ENCODE measurements at regions not wholly inside any gene's neighbourhood (a gene's known extent, or its start where the extent isn't known, plus 50 kb on each side); places are given as distances from the start of the nearest gene placed in this dataset.

DNA sequence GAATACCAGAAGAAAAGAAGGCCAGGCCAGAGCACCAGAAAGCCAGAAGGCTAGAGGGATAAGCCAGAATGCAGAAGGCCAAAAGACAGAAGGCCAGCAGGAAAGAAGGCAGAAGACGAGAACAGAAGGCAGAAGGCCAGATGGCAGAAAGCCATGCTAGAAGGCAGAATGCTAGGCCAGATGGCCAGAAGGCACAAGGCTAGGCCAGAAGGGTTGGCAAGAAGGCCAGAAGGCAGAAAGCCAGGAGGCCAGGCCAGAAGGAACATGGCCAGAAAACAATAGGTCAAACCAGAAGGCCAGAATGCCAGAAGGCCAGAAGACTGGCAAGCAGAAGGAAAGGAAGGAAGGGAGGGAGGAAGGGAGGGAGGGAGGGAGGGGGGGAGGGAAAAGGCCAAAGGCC, 188.8 kb downstream of the TUBA3C start:
- H3K79me2 ChIP-seq (ENCODE audit: low read length): no peaks in the 10 kb centered on the region
- no peaks in the 10 kb centered on the region for H3K27me3 ChIP-seq (replicated peaks; ENCODE audit: insufficient read depth, low read length)
- H3K9ac ChIP-seq (ENCODE audit: low read length): no peak overlapping the region
- H3K9me2 ChIP-seq (replicated peaks; ENCODE audit: insufficient read depth, low read length): no peaks in the 10 kb centered on the region
- TF ChIP-seq EZH2phosphoT487 (IDR thresholded peaks at IDR 0.05; ENCODE audit: low read length) (no peak), EZH2 (optimal IDR thresholded peaks at IDR 0.05; ENCODE audit: low read depth, low read length) (no peak)
- TF ChIP-seq, protein P1, sequence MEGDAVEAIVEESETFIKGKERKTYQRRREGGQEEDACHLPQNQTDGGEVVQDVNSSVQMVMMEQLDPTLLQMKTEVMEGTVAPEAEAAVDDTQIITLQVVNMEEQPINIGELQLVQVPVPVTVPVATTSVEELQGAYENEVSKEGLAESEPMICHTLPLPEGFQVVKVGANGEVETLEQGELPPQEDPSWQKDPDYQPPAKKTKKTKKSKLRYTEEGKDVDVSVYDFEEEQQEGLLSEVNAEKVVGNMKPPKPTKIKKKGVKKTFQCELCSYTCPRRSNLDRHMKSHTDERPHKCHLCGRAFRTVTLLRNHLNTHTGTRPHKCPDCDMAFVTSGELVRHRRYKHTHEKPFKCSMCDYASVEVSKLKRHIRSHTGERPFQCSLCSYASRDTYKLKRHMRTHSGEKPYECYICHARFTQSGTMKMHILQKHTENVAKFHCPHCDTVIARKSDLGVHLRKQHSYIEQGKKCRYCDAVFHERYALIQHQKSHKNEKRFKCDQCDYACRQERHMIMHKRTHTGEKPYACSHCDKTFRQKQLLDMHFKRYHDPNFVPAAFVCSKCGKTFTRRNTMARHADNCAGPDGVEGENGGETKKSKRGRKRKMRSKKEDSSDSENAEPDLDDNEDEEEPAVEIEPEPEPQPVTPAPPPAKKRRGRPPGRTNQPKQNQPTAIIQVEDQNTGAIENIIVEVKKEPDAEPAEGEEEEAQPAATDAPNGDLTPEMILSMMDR (IDR thresholded peaks at IDR 0.05; ENCODE audit: low read length): no peak
- H3K4me1 ChIP-seq (ENCODE audit: low read length): no peaks in the 10 kb centered on the region
- H4K20me1 ChIP-seq (ENCODE audit: insufficient read depth, low read length): no peaks in the 10 kb centered on the region
- no peak for DNase-seq
- no peak overlapping the region for H3K4me2 ChIP-seq (ENCODE audit: low read depth, low read length)
- no peak overlapping the region for H2AFZ ChIP-seq (ENCODE audit: low read length)
- no peaks in the 10 kb centered on the region for H3K9me3 ChIP-seq (replicated peaks; ENCODE audit: insufficient read depth, low read length)
- H3K4me3 ChIP-seq (ENCODE audit: low read length): no peak overlapping the region
- no peaks in the 10 kb centered on the region for H3K36me3 ChIP-seq (replicated peaks; ENCODE audit: insufficient read depth, low read length)
- no peaks in the 10 kb centered on the region for H3F3A ChIP-seq (ENCODE audit: insufficient read depth, low read length)
- H3K27ac ChIP-seq (ENCODE audit: low read length): no peak overlapping the region

DNA sequence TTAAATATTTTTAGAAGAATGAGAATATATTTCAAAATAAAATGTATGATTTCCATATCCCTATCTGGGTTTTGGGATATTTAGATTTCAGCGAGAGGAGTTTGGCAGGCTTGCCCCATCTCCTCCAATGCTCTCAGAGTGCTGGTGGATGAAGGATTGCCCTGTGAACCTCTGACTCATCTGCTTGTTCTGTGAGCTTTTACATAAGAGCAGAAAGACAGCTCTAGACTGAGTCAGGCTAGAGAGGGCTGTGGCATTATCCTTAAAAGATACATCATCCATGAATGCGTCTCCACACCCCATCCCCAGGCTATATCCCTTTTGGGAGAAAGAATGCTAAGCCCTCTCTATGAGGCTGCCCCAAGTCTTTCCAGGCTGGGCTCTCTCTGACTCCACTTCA, 190.6 kb downstream of the TUBA3C start:
- Histone ChIP-seq H3K9ac (ENCODE audit: low read length) (no peak overlapping the region), H3K9me2 (replicated peaks; ENCODE audit: insufficient read depth, low read length) (no peaks in the 10 kb centered on the region), H3K36me3 (replicated peaks; ENCODE audit: insufficient read depth, low read length) (no peaks in the 10 kb centered on the region), H3F3A (ENCODE audit: insufficient read depth, low read length) (no peaks in the 10 kb centered on the region), H3K27ac (ENCODE audit: low read length) (no peak overlapping the region), H4K20me1 (ENCODE audit: insufficient read depth, low read length) (no peaks in the 10 kb centered on the region), H3K4me1 (ENCODE audit: low read length) (no peaks in the 10 kb centered on the region), H3K27me3 (replicated peaks; ENCODE audit: insufficient read depth, low read length) (no peaks in the 10 kb centered on the region), H3K9me3 (replicated peaks; ENCODE audit: insufficient read depth, low read length) (no peaks in the 10 kb centered on the region), H2AFZ (ENCODE audit: low read length) (no peak overlapping the region), H3K79me2 (ENCODE audit: low read length) (no peaks in the 10 kb centered on the region), H3K4me2 (ENCODE audit: low read depth, low read length) (no peak overlapping the region), H3K4me3 (ENCODE audit: low read length) (no peak overlapping the region)
- TF ChIP-seq EZH2 (optimal IDR thresholded peaks at IDR 0.05; ENCODE audit: low read depth, low read length) (no peak), EZH2phosphoT487 (IDR thresholded peaks at IDR 0.05; ENCODE audit: low read length) (no peak)
- TF ChIP-seq, protein P1 (IDR thresholded peaks at IDR 0.05; ENCODE audit: low read length): no peak
- DNase-seq: no peak

DNA sequence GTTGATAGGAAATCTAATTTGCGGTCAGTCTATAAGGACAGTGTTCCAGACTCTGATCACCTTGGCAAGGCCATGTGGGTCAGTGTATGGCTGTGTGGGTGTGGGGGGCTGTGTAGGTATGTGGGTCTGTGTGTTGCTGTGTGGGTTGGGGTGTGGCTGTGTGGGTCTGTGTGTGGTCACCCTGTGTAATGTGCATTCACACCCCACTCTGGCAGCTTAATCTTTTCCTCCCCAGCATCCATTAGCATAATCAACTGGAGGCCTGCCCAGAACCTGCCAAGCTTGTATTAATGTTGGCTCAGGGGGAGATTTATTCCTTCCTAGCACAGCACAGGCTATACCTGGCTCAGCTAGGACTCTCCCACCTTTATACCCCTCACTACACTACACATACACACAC, 203.2 kb downstream of the TUBA3C start:
- H3K4me3 ChIP-seq (ENCODE audit: low read length): no peak overlapping the region
- H3K79me2 ChIP-seq (ENCODE audit: low read length): no peaks in the 10 kb centered on the region
- H3K9me3 ChIP-seq (replicated peaks; ENCODE audit: insufficient read depth, low read length): no peaks in the 10 kb centered on the region
- H3K4me1 ChIP-seq (ENCODE audit: low read length): no peaks in the 10 kb centered on the region
- no peaks in the 10 kb centered on the region for H3K27me3 ChIP-seq (replicated peaks; ENCODE audit: insufficient read depth, low read length)
- no peak overlapping the region for H3K4me2 ChIP-seq (ENCODE audit: low read depth, low read length)
- H3K36me3 ChIP-seq (replicated peaks; ENCODE audit: insufficient read depth, low read length): no peaks in the 10 kb centered on the region
- no peak for DNase-seq
- H3K9ac ChIP-seq (ENCODE audit: low read length): no peak overlapping the region
- no peak overlapping the region for H2AFZ ChIP-seq (ENCODE audit: low read length)
- H3K9me2 ChIP-seq (replicated peaks; ENCODE audit: insufficient read depth, low read length): no peaks in the 10 kb centered on the region
- TF ChIP-seq EZH2 (optimal IDR thresholded peaks at IDR 0.05; ENCODE audit: low read depth, low read length): no peak
- TF ChIP-seq EZH2phosphoT487 (IDR thresholded peaks at IDR 0.05; ENCODE audit: low read length): no peak
- TF ChIP-seq, protein P1 (IDR thresholded peaks at IDR 0.05; ENCODE audit: low read length): no peak
- no peaks in the 10 kb centered on the region for H4K20me1 ChIP-seq (ENCODE audit: insufficient read depth, low read length)
- H3F3A ChIP-seq (ENCODE audit: insufficient read depth, low read length): no peaks in the 10 kb centered on the region
- no peak overlapping the region for H3K27ac ChIP-seq (ENCODE audit: low read length)

All from MM.1S (cell line).